Adrenal gland (tissue), 9 donors: ENCODE measurements at regions not wholly inside any gene's neighbourhood (a gene's known extent, or its start where the extent isn't known, plus 50 kb on each side); places are given as distances from the start of the nearest gene placed in this dataset.

Experiments used
- DNase-seq, 7 donors: peaks; one replicate each; pipeline ENCODE4 v3.0.0-alpha.2; 2019 to 2020
- H3K27ac ChIP-seq, 5 donors: fragments of 200-600 bp; sonication (generic) in 4 of 5; 1 replicate in 3 of 5; 2 replicates in 2 of 5; pipeline versions ENCODE4 v1.5.1 to v1.8.0; 2016 to 2020; ENCODE audit warnings: mild to moderate bottlenecking in 1 of 5
- H3K27me3 ChIP-seq: fragments of 200-600 bp; 2 replicates; pipeline ENCODE4 v1.8.0; 2021
- H3K36me3 ChIP-seq, 2 donors: fragments of 200-600 bp; replicated peaks in 1 of 2; 1 replicate in 1 of 2; 2 replicates in 1 of 2; pipeline versions ENCODE4 v1.5.1 to v1.8.0; 2018 to 2022
- H3K4me1 ChIP-seq, 2 donors: fragments of 200-600 bp; replicated peaks in 1 of 2; 1 replicate in 1 of 2; 2 replicates in 1 of 2; pipeline versions ENCODE4 v1.5.1 to v1.8.0; 2018 to 2021
- H3K4me3 ChIP-seq, 4 donors: fragments of 200-600 bp; sonication (generic) in 3 of 4; one replicate each; pipeline ENCODE4 v1.5.1; 2016 to 2018
- H3K9me3 ChIP-seq, 3 donors: fragments of 200-600 bp; sonication (generic) in 1 of 3; replicated peaks in 1 of 3; 1 replicate in 2 of 3; 2 replicates in 1 of 3; pipeline versions ENCODE4 v1.5.1 to v1.8.0; 2016 to 2021
- CTCF ChIP-seq, 6 experiments: fragments of 450-650 bp in 4 of 6; fragments of 200-600 bp in 2 of 6; sonication (generic) in 1 of 6; IDR thresholded peaks; 1 replicate in 5 of 6; 2 replicates in 1 of 6; pipeline versions ENCODE4 v1.5.1 to v1.8.0; 2016 to 2021; ENCODE audit warnings: antibody characterized with exemption in 6 of 6, mild to moderate bottlenecking in 2 of 6, moderate library complexity in 1 of 6
- POLR2A ChIP-seq, 2 donors: fragments of 450-650 bp; IDR thresholded peaks; one replicate each; pipeline ENCODE4 v1.6.1; 2017; ENCODE audit warnings: antibody characterized with exemption in 2 of 2, mild to moderate bottlenecking in 2 of 2, moderate library complexity in 1 of 2
- WGBS, 4 donors: extraction: QIAGEN DNeasy Blood & Tissue Kit in 2 of 4; methylation state at CpG; one replicate each; pipeline versions ENCODE4 v1.1.5 to v1.1.7; 2013 to 2017; 5-methylcytosine and 5-hydroxymethylcytosine counted together
- intact Hi-C, 2 donors: fragments of 100-400 bp; cut with DNase I; formaldehyde crosslinking; loops; one replicate each; pipeline versions ENCODE4 v1.14.1 to v1.15.0; 2022 to 2023
- donor health status: healthy with polysubstance abuse.
- donor health status: Bipolar disorder and iron deficiency.
- donor health status: DM: yes; HTN: yes; CAD: no.
- donor health status: DM: no; HTN: no; CAD: no.
- donor health status: DM: no; HTN: no; CAD: no.

DNA sequence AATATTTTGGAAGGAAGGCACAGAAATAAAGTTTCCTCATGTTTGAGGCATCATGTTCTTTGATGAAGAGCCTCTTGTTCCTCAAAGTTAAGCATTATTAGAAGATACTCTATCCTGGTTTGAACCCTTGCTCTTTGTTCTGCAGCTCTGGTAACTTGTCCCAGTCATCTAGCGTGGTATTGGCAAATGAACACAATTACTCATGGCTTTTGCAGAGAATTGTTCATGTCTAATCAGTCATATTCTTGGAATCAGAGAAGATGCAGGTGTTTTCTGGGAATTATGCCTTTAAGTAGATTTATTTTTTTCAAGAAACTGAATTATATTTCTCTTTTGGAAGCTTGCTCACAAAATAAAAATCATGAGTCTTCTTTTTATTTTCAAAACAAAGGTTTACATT is 52.9 kb upstream of the HPGDS start:
- TF ChIP-seq POLR2A (IDR thresholded peaks at IDR 0.05) (no peak), CTCF (IDR thresholded peaks at IDR 0.05) (no peak)
- DNase-seq: no peak
- Histone ChIP-seq H3K27ac (no peak overlapping the region), H3K27me3 (no peaks in the 10 kb centered on the region), H3K4me3 (no peak overlapping the region), H3K9me3 (no peaks in the 10 kb centered on the region), H3K4me1 (no peaks in the 10 kb centered on the region), H3K36me3 (no peaks in the 10 kb centered on the region)
- 45 to 61% (median 53%) methylated on average over 1 of the region's 1 CpG for WGBS, 4 donors
- intact Hi-C loops: no loop called here

DNA sequence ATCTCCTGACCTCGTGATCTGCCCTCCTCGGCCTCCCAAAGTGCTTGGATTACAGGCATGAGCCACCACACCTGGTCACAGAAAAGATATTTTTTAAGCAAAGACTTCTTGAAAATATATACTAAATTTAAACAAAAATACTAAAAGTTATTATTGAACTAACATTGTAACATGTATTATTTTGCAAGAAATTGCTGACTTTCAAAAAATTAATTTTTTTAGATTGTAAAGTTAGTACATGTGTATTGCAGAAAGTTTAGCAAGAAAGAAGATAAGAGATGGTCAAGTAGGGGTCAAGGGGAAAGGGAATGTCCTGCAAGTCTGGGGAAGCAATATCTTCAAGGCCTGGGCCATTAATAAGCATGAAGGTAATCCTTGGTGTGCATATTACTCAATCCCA is 54.3 kb upstream of the HPGDS start:
- Histone ChIP-seq H3K4me3 (no peak overlapping the region), H3K27ac (no peak overlapping the region), H3K27me3 (no peaks in the 10 kb centered on the region), H3K4me1 (no peaks in the 10 kb centered on the region), H3K36me3 (no peaks in the 10 kb centered on the region), H3K9me3 (no peaks in the 10 kb centered on the region)
- TF ChIP-seq CTCF (IDR thresholded peaks at IDR 0.05): no peak
- TF ChIP-seq POLR2A (IDR thresholded peaks at IDR 0.05): no peak
- WGBS, 4 donors: 85 to 94% (median 90%) methylated on average over 2 of the region's 2 CpGs
- no peak for DNase-seq
- intact Hi-C loops: no loop called here

- no peaks in the 10 kb centered on the region for H3K9me3 ChIP-seq
These were observed 54.1 kb upstream of the PDLIM5 start for GRCh38 chr4:94397635-94398034.

DNA sequence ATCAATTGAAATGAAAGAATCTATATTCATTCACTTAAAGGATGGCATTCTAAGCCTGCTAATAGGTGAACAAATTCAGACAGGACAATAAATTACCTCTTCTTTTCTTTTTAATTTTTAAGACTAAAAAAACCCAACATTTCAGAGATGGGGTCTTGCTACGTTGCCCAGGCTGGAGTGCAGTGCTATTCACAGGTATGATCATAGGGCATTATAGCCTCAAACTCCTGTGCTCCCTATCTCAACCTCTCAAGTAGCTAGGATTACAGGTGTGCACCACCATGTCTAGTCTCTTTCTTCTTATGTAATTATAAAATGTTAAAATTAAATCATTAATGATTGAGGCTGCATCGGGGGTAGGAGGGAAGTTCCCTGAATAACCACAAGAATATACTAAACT is 52.5 kb upstream of the PDLIM5 start:
- 75 to 92% (median 82%) methylated on average over 2 of the region's 2 CpGs for WGBS, 4 donors
- Histone ChIP-seq H3K27me3 (no peaks in the 10 kb centered on the region), H3K4me3 (no peak overlapping the region), H3K9me3 (no peaks in the 10 kb centered on the region), H3K4me1 (no peaks in the 10 kb centered on the region), H3K27ac (no peak overlapping the region), H3K36me3 (no peaks in the 10 kb centered on the region)
- no peak for DNase-seq
- intact Hi-C loops: no loop called here
- no peak for TF ChIP-seq CTCF (IDR thresholded peaks at IDR 0.05)
- TF ChIP-seq POLR2A (IDR thresholded peaks at IDR 0.05): no peak

More at GRCh38 chr4:94397635-94398034, 54.1 kb upstream of the PDLIM5 start:
- H3K4me1 ChIP-seq: no peaks in the 10 kb centered on the region
- no peaks in the 10 kb centered on the region for H3K36me3 ChIP-seq
- no peak overlapping the region for H3K4me3 ChIP-seq
- no peak overlapping the region for H3K27ac ChIP-seq
- TF ChIP-seq POLR2A (IDR thresholded peaks at IDR 0.05) (no peak), CTCF (IDR thresholded peaks at IDR 0.05) (no peak)
- intact Hi-C loops: no loop called here
- H3K27me3 ChIP-seq: no peaks in the 10 kb centered on the region
- no peak for DNase-seq
- WGBS, 4 donors: 76 to 100% (median 89%) methylated on average over 2 of the region's 2 CpGs
